Thoracic aorta (tissue), 2 donors: ENCODE measurements at regions not wholly inside any gene's neighbourhood (a gene's known extent, or its start where the extent isn't known, plus 50 kb on each side); places are given as distances from the start of the nearest gene placed in this dataset.

Experiments
- ATAC-seq: fragments of 150-250 bp; one replicate; pipeline ENCODE4 v1.8.0; 2017; ENCODE audit warnings: low read depth; ENCODE audit not compliant: insufficient number of reproducible peaks, low FRiP score
- DNase-seq: peaks from one replicate; pipeline ENCODE4 v3.0.0-alpha.2; 2020; ENCODE audit warnings: low spot score
- H3K27ac ChIP-seq, 2 donors: fragments of 200-600 bp; sonication (generic); 1 replicate in 1 of 2; 2 replicates in 1 of 2; pipeline ENCODE4 v1.5.1; 2016; ENCODE audit warnings: mild to moderate bottlenecking in 2 of 2, moderate library complexity in 2 of 2
- H3K27me3 ChIP-seq: fragments of 200-600 bp; sonication (generic); replicated peaks from 2 replicates; pipeline ENCODE4 v1.6.0; 2016; ENCODE audit warnings: mild to moderate bottlenecking; ENCODE audit not compliant: insufficient read depth
- H3K36me3 ChIP-seq: fragments of 200-600 bp; sonication (generic); one replicate; pipeline ENCODE4 v1.5.1; 2016
- H3K4me1 ChIP-seq, 2 donors: fragments of 200-600 bp; sonication (generic); 1 replicate in 1 of 2; 2 replicates in 1 of 2; pipeline versions ENCODE4 v1.5.1 to v1.6.0; 2016; ENCODE audit warnings: low read depth in 2 of 2, mild to moderate bottlenecking in 1 of 2; ENCODE audit not compliant: control insufficient read depth in 1 of 2
- H3K4me3 ChIP-seq: fragments of 200-600 bp; sonication (generic); 2 replicates; pipeline ENCODE4 v1.5.1; 2016; ENCODE audit warnings: mild to moderate bottlenecking
- H3K9me3 ChIP-seq: fragments of 200-600 bp; sonication (generic); 2 replicates; pipeline ENCODE4 v1.5.1; 2016
- TF ChIP-seq, protein P1 (sequence below): fragments of 200-600 bp; sonication (generic); IDR thresholded peaks from one replicate; pipeline ENCODE4 v1.5.1; 2019; ENCODE audit warnings: antibody characterized with exemption

DNA sequence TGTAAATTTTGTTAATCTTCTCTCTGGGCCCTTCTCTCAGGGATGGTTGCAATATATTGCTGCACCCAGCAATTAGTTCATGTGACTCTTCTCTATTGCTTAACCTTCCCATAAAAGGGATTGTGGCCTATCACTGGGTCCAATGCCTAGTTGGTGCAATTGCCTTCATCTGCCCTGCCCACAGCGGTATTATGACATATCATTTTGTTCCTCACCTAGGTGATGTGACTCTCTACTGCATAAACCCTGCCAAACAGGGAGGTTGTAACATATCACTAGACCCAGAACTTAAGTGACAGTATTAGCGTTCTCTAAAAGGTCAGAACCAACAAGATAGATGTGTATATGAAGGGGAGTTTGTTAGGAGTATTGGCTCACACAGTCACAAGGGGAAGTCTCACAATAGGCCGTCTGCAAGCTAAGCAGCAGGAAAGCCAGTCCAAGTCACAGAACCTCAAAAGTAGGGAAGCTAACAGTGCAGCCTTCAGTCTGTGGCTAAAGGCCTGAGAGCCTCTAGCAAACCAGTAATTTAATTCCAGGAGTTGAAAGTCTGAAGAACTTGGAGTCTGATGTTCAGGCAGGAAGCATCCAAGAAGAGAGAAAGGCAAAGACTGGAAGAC lies 317.8 kb downstream of the RPS4Y2 start:
- Histone ChIP-seq H3K9me3 (no peaks in the 10 kb centered on the region), H3K36me3 (no peaks in the 10 kb centered on the region), H3K4me1 (no peaks in the 10 kb centered on the region), H3K4me3 (no peak overlapping the region), H3K27me3 (no peaks in the 10 kb centered on the region), H3K27ac (no peak overlapping the region)
- TF ChIP-seq, protein P1, sequence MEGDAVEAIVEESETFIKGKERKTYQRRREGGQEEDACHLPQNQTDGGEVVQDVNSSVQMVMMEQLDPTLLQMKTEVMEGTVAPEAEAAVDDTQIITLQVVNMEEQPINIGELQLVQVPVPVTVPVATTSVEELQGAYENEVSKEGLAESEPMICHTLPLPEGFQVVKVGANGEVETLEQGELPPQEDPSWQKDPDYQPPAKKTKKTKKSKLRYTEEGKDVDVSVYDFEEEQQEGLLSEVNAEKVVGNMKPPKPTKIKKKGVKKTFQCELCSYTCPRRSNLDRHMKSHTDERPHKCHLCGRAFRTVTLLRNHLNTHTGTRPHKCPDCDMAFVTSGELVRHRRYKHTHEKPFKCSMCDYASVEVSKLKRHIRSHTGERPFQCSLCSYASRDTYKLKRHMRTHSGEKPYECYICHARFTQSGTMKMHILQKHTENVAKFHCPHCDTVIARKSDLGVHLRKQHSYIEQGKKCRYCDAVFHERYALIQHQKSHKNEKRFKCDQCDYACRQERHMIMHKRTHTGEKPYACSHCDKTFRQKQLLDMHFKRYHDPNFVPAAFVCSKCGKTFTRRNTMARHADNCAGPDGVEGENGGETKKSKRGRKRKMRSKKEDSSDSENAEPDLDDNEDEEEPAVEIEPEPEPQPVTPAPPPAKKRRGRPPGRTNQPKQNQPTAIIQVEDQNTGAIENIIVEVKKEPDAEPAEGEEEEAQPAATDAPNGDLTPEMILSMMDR = no peak
- ATAC-seq = no peak
- DNase-seq = no peak

- DNase-seq (no peak), ATAC-seq (no peak)
- Histone ChIP-seq H3K36me3 (no peaks in the 10 kb centered on the region), H3K9me3 (no peaks in the 10 kb centered on the region), H3K4me3 (no peak overlapping the region), H3K4me1 (no peaks in the 10 kb centered on the region), H3K27me3 (no peaks in the 10 kb centered on the region), H3K27ac (no peak overlapping the region)
- TF ChIP-seq, protein P1 = no peak
Observed at GRCh38 chrY:21075658-21076057, 319.8 kb downstream of the RPS4Y2 start.

GRCh38 chrY:21079670-21080069 lies 323.8 kb downstream of the RPS4Y2 start:
- ATAC-seq (no peak), DNase-seq (no peak)
- Histone ChIP-seq H3K36me3 (no peaks in the 10 kb centered on the region), H3K27me3 (no peaks in the 10 kb centered on the region), H3K4me3 (no peak overlapping the region), H3K27ac (no peak overlapping the region), H3K9me3 (no peaks in the 10 kb centered on the region), H3K4me1 (no peaks in the 10 kb centered on the region)
- TF ChIP-seq, protein P1 = no peak

GRCh38 chrY:21081640-21082611 lies 326.0 kb downstream of the RPS4Y2 start:
- no peaks in the 10 kb centered on the region for H3K9me3 ChIP-seq
- H3K36me3 ChIP-seq = no peaks in the 10 kb centered on the region
- DNase-seq (no peak), ATAC-seq (no peak)
- no peaks in the 10 kb centered on the region for H3K4me1 ChIP-seq
- H3K27ac ChIP-seq = no peak overlapping the region
- TF ChIP-seq, protein P1 = no peak
- no peak overlapping the region for H3K4me3 ChIP-seq
- no peaks in the 10 kb centered on the region for H3K27me3 ChIP-seq

DNA sequence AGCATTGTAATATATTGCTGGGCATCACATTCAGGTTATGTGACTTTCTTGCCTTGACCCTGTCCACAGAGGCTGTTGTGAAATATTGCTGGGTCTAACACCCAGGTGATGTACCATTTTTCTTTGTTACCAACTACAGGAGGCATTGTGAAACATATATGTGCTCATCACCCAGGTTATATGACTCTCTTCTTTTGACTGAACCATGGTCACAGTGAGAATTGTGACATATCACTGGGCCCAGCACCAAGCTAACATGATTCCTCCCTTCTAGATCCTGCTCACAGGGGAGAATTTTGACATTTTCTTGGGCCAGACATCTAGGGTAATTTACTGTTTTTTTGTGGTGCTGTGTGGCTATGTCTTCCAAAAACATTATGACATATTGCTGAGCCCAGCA lies 326.7 kb downstream of the RPS4Y2 start:
- ATAC-seq (no peak), DNase-seq (no peak)
- Histone ChIP-seq H3K27ac (no peak overlapping the region), H3K36me3 (no peaks in the 10 kb centered on the region), H3K27me3 (no peaks in the 10 kb centered on the region), H3K9me3 (no peaks in the 10 kb centered on the region), H3K4me3 (no peak overlapping the region), H3K4me1 (no peaks in the 10 kb centered on the region)
- TF ChIP-seq, protein P1 = no peak
